ENCODE measurements at regions not wholly inside any gene's neighbourhood (a gene's known extent, or its start where the extent isn't known, plus 50 kb on each side); places are given as distances from the start of the nearest gene placed in this dataset.
"Not testable (repeated sequence)": the region's sequence is repeated elsewhere in the genome, so short reads cannot be mapped to it uniquely, and the experiment has no call there.

- DNase-seq (ENCODE audit: low spot score), result no peak
These were observed 57.2 kb downstream of the BMP15 start for GRCh38 chrX:50967736-50968135.

- not testable (repeated sequence) for DNase-seq (ENCODE audit: low spot score)
These were observed 58.5 kb downstream of the BMP15 start for GRCh38 chrX:50968871-50969635.

- no peak for DNase-seq (ENCODE audit: low spot score)
These were observed 60.9 kb downstream of the BMP15 start for GRCh38 chrX:50971395-50971794.

DNA sequence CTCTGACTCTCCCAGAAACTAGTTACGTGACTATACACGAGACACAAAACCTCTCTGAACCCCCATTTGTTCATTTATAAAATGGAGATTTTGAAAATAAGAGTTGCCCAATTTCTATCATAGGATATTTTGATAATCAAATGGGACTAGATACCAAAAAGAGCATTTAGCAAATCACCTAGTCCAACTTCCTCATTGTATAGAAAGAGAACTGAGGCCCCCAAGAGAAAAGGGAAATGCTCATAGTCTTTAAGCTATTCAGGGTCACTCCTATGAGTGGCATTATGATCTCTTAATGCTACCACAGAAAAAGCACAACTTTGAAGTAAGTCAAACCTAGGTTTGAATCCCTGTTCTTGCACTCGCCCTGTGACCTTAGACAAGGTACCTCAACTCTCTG is 62.7 kb downstream of the BMP15 start:
- DNase-seq (ENCODE audit: low spot score), result no peak

GRCh38 chrX:50978920-50979682 is 68.6 kb downstream of the BMP15 start:
- DNase-seq (ENCODE audit: low spot score), result no peak

GRCh38 chrX:50980251-50980650 is 69.7 kb downstream of the BMP15 start:
- DNase-seq (ENCODE audit: low spot score), result no peak

DNA sequence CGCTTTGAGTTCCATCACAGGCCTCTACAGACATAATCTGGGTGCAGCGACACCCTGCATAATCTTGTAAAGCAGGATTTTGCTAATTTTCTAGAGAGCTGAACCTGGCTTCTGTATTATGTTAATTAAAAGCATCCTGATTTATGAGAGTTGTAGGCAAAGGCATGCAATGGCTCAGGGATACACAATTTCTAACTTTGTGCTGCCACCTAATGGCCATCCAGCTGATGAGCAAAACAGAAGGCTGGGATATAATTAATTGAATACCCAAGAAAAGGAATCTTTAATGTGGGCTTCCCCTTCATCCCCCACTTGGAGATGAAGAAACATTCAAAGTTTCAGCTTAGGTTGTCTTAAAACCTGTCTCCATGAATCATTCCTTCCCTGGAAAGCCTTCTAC is 78.1 kb downstream of the BMP15 start:
- DNase-seq (ENCODE audit: low spot score), result no peak

- no peak for DNase-seq (ENCODE audit: low spot score)
These were observed 86.4 kb downstream of the BMP15 start for GRCh38 chrX:50996930-50997329.

DNA sequence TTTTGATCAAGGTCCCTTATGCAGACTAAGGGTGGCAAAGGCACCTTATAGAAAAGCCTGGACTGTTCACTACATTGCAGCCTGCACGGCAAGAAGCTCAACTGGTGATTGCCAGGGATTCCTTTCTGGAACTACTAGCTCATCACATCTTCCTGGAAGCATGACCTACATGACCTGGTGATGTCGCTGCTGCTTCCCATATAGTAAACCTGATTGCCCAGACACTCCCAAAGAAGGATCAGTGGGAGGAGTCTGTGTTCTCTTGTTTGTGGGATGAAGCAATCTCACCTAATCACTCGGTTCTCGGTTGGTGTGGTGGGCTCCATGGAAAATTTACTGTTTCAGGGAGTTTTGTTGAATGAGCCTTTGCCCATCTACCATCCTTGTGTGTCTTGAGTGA is 89.8 kb downstream of the BMP15 start:
- not testable (repeated sequence) for DNase-seq (ENCODE audit: low spot score)

GRCh38 chrX:51001733-51002632 is 91.4 kb downstream of the BMP15 start:
- not testable (repeated sequence) for DNase-seq (ENCODE audit: low spot score)

DNA sequence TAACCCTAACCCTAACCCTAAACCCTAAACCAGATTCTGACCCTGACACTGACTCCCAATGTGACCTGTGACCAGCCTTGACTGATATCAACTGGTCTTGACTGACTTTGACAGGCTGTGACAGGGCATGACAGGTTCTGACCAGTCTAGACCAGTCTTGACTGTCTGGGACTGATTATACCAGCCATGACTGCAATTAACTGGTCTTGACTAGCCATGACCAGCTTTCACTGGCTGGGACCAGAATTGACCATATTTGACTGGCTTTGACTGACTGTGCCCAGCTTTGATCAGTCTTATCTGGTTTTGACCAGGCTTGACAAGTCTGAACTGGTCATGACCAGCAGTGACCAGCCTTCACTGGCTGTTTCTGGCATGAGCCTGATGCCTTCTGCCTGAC is 95.5 kb downstream of the BMP15 start:
- DNase-seq (ENCODE audit: low spot score), result no peak

- no peak for DNase-seq (ENCODE audit: low spot score)
These were observed 113.7 kb downstream of the BMP15 start for GRCh38 chrX:51024106-51024696.

- no peak for DNase-seq (ENCODE audit: low spot score)
These were observed 116.3 kb downstream of the BMP15 start for GRCh38 chrX:51026862-51027261.

- DNase-seq (ENCODE audit: low spot score), result no peak
These were observed 125.2 kb downstream of the BMP15 start for GRCh38 chrX:51035746-51036145.

GRCh38 chrX:51047950-51048349 is 137.4 kb downstream of the BMP15 start:
- no peak for DNase-seq (ENCODE audit: low spot score)

- DNase-seq (ENCODE audit: low spot score), result no peak
These were observed 143.2 kb downstream of the BMP15 start for GRCh38 chrX:51053741-51054140.

DNA sequence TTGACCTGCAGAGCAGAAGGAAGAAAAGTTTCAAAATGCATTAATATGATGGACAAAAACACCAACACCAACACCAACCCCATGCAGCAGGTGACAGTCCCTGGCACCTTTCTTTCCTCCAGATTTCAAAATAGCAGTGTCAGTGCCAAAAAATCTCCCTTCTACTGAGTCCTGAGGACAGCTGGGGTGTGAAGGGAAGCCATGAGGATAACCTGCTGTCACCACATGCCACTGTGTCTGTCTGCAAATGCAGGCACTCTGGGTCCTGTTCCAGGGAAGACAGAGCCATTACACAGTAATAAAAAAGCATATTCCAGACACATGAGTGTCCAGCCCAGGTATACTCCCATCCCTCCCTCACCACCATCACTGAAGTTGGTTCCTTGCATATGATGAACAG is 187.5 kb downstream of the BMP15 start:
- no peak for DNase-seq (ENCODE audit: low spot score)

DNA sequence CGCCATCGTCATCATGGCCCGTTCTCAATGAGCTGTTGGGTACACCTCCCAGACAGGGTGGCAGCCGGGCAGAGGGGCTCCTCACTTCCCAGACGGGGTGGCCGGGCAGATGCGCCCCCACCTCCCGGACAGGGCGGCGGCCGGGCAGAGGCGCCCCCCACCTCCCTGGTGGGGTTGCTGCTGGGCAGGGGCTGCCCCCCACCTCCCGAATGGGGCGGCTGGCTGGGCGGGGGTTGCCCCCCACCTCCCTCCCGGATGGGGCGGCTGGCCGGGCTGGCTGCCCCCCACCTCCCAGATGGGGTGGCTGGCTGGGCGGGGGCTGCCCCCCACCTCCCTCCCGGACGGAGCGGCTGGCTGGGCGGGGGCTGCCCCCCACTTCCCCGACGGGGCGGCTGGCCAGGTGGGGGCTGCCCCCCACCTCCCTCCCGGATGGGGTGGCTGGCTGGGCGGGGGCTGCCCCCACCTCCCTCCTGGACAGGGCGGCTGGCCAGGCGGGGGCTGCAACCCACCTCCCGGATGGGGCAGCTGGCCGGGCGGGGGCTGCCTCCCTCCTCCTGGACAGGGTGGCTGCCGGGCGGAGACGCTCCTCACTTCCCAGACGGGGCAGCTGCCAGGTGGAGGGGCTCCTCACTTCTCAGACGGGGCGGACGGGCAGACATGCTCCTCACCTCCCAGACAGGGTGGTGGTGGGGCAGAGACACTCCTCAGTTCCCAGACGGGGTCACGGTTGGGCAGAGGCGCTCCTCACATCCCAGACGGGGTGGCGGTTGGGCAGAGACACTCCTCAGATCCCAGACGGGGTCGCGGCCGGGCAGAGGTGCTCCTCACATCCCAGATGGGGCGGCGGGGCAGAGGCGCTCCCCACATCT is 208.8 kb downstream of the BMP15 start:
- DNase-seq (ENCODE audit: low spot score), result not testable (repeated sequence)

GRCh38 chrX:51125743-51126142 is 206.9 kb upstream of the NUDT10 start:
- DNase-seq (ENCODE audit: low spot score), result not testable (repeated sequence)

- peak; percentile 54 for DNase-seq (ENCODE audit: low spot score)
These were observed 187.7 kb upstream of the NUDT10 start for GRCh38 chrX:51144828-51145442.

- DNase-seq (ENCODE audit: low spot score), result peak; percentile 51
These were observed 183.8 kb upstream of the NUDT10 start for GRCh38 chrX:51148848-51149247.

Measured in ecto neural progenitor cell (in vitro differentiated cells).